A549 (cell line): ENCODE measurements at regions not wholly inside any gene's neighbourhood (a gene's known extent, or its start where the extent isn't known, plus 50 kb on each side); places are given as distances from the start of the nearest gene placed in this dataset.

Source experiments
- ATAC-seq, 2 experiments: fragments of 200-7000 bp in 1 of 2; fragments of >200 bp in 1 of 2; cut with Nextera tagmentation in 1 of 2; cut with Tn5 transposase in 1 of 2; 3 replicates each; pipeline versions ENCODE4 v1.8.0 to v1.9.1; 2018 to 2020; ENCODE audit warnings: mild to moderate bottlenecking in 1 of 2, moderate library complexity in 1 of 2
- CTCF ChIA-PET: fragments of 300-600 bp; sonication (Branson Sonifier 250); formaldehyde crosslinking; extraction: SDS; loops from one replicate; lab custom pipeline; 2021; ENCODE audit warnings: antibody characterized with exemption, inconsistent platforms; lab: Yijun Ruan, JAX
- POLR2A ChIA-PET: fragments of 350-600 bp; formaldehyde crosslinking; extraction: SDS; loops from one replicate; lab custom pipeline; 2021; ENCODE audit warnings: antibody characterized with exemption, inconsistent platforms; lab: Yijun Ruan, JAX
- DNase-seq, 2 experiments: peaks; one replicate each; pipeline versions ENCODE4 v3.0.0 to v3.0.0-alpha.2; 2011 to 2016; ENCODE audit warnings: low read depth in 1 of 2, low spot score in 1 of 2
- FAIRE-seq: peaks from 2 replicates; lab custom pipeline; 2011; peaks lifted over from hg19 to GRCh38; lab: Jason Lieb, UNC
- H3K27ac ChIP-seq, 2 experiments: fragments of >200 bp; sonication (Bioruptor Twin); formaldehyde crosslinking; 3 replicates each; pipeline ENCODE4 v1.5.1; 2016 to 2017
- H3K4me1 ChIP-seq: fragments of >200 bp; sonication (Bioruptor Twin); formaldehyde crosslinking; 3 replicates; pipeline ENCODE4 v1.6.1; 2016
- H3K4me2 ChIP-seq: fragments of >200 bp; sonication (Bioruptor Twin); formaldehyde crosslinking; 3 replicates; pipeline ENCODE4 v1.6.1; 2016
- H3K4me3 ChIP-seq: fragments of >200 bp; sonication (Bioruptor Twin); formaldehyde crosslinking; 3 replicates; pipeline ENCODE4 v1.5.1; 2016
- H3K9me3 ChIP-seq: fragments of >200 bp; sonication (Bioruptor Twin); formaldehyde crosslinking; 3 replicates; pipeline ENCODE4 v1.6.1; 2016
- CBX8 ChIP-seq: fragments of 200-600 bp; sonication (generic); IDR thresholded peaks from 2 replicates; pipeline ENCODE4 v1.6.1; 2016
- CHD2 ChIP-seq: fragments of 150-350 bp; IDR thresholded peaks from 2 replicates; pipeline ENCODE4 v1.6.1; 2014; ENCODE audit warnings: low read length; ENCODE audit not compliant: partially characterized antibody
- EHF ChIP-seq: fragments of 250-450 bp; sonication (Bioruptor Pico); IDR thresholded peaks from 2 replicates; pipeline ENCODE4 v1.5.0; 2020; ENCODE audit warnings: mild to moderate bottlenecking
- ESRRA ChIP-seq: fragments of 150-350 bp; IDR thresholded peaks from 2 replicates; pipeline ENCODE4 v1.6.1; 2014; ENCODE audit warnings: mild to moderate bottlenecking, low read length, borderline replicate concordance
- FOSB ChIP-seq: fragments of 250-450 bp; sonication (Bioruptor Pico); IDR thresholded peaks from 2 replicates; pipeline ENCODE4 v1.5.0; 2020; ENCODE audit warnings: mild to moderate bottlenecking, moderate library complexity
- GATA3 ChIP-seq: IDR thresholded peaks from 2 replicates; pipeline ENCODE4 v1.6.1; 2012; ENCODE audit warnings: borderline replicate concordance
- HEYL ChIP-seq: fragments of 250-450 bp; sonication (Bioruptor Pico); IDR thresholded peaks from 2 replicates; pipeline ENCODE4 v1.8.0; 2021; ENCODE audit warnings: mild to moderate bottlenecking, moderate library complexity
- JUNB ChIP-seq: fragments of >200 bp; sonication (Bioruptor Twin); formaldehyde crosslinking; IDR thresholded peaks from 2 replicates; pipeline ENCODE4 v1.6.1; 2016
- MAFK ChIP-seq: fragments of 450-650 bp; IDR thresholded peaks from 2 replicates; pipeline ENCODE4 v1.6.1; 2014; ENCODE audit not compliant: partially characterized antibody
- MYC ChIP-seq: IDR thresholded peaks from 2 replicates; pipeline ENCODE4 v1.6.1; 2012; ENCODE audit warnings: mild to moderate bottlenecking, inconsistent platforms, low read length, improper control_type of control experiment, borderline replicate concordance
- NPAS2 ChIP-seq: fragments of 250-450 bp; sonication (Bioruptor Pico); IDR thresholded peaks from 2 replicates; pipeline ENCODE4 v1.8.0; 2022; ENCODE audit warnings: mild to moderate bottlenecking, moderate library complexity, borderline replicate concordance
- RAD21 ChIP-seq, 2 experiments: fragments of >200 bp in 1 of 2; sonication (Bioruptor Twin) in 1 of 2; formaldehyde crosslinking in 1 of 2; IDR thresholded peaks in 1 of 2; conservative IDR thresholded peaks in 1 of 2; 2 replicates in 1 of 2; 3 replicates in 1 of 2; pipeline ENCODE4 v1.6.1; 2012 to 2018; ENCODE audit warnings: inconsistent platforms in 1 of 2
- RCOR1 ChIP-seq: fragments of 150-350 bp; IDR thresholded peaks from 2 replicates; pipeline ENCODE4 v1.6.1; 2014; ENCODE audit warnings: antibody characterized with exemption, low read length, low read depth
- RFX5 ChIP-seq: fragments of 450-650 bp; IDR thresholded peaks from 2 replicates; pipeline ENCODE4 v1.7.1; 2014; ENCODE audit warnings: antibody characterized with exemption, mild to moderate bottlenecking, moderate library complexity
- WGBS: methylation state at CpG from one replicate; pipeline ENCODE4 v1.1.6; 2017; ENCODE audit errors: missing lambda C conversion rate; 5-methylcytosine and 5-hydroxymethylcytosine counted together
- TF ChIP-seq, protein P1 (sequence below): IDR thresholded peaks from 2 replicates; pipeline ENCODE4 v1.6.1; 2012; ENCODE audit warnings: low read depth, borderline replicate concordance
- TF ChIP-seq, protein P2 (sequence below): IDR thresholded peaks from 2 replicates; pipeline ENCODE4 v1.6.1; 2012
- TF ChIP-seq, protein P3 (sequence below): fragments of >200 bp; sonication (Bioruptor Twin); formaldehyde crosslinking; IDR thresholded peaks from 2 replicates; pipeline ENCODE4 v1.6.1; 2016

DNA sequence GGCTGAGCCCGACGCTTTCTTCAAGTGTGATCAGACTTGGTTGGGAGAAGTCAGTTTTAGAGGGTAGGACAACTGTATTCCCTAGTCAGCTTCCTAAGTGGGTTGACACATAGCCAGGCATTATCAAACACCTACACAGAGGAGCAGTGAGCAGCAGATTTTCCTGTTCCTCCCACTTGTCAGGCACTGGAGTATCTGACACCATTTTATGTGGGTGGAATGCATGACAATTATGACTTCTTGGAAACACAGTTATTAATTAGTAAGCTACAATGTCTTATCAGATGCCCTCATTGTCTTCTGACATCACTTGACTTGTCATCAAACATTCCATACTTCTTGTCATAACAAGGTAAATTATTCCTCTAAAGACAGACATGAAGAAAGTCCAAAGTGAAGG, 124.9 kb downstream of the IRX2 start:
- WGBS = 0% methylated on average over 2 of the region's 2 CpGs
- Histone ChIP-seq H3K27ac (no peak overlapping the region), H3K4me1 (no peaks in the 10 kb centered on the region), H3K9me3 (no peaks in the 10 kb centered on the region), H3K4me2 (no peak overlapping the region), H3K4me3 (no peak overlapping the region)
- FAIRE-seq (no peak), ATAC-seq (no peak), DNase-seq (no peak)
- CTCF ChIA-PET = interaction anchor here (1.9 kb wide), 1 partner anchor 11 kb away, joined by 5 read pairs; no protein-coding TSS in a partner anchor
- no peak for TF ChIP-seq CHD2
- no peak for TF ChIP-seq FOSB
- no peak for TF ChIP-seq GATA3
- TF ChIP-seq, all 56 proteins: peak for 0
- POLR2A ChIA-PET = no interaction called here

DNA sequence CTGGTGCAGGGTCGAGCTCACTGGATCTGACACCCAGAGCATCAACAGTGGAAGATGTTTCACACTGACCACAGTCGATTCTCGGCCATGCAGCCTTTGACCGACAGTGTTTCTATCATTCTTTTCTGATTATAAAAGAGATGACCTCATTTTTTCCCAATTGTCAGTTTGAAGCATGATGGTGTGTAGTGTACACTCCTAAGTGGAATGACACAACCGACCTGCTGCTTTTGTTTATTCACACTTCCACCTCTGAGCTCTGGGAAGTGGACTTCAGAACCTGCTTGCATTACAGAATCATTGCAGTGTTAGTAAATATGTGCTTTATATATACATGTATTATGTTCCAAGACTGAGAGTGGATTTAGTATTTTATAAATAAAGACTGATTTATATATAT, 128.6 kb downstream of the IRX2 start:
- no peak overlapping the region for H3K4me2 ChIP-seq
- POLR2A ChIA-PET = no interaction called here
- H3K9me3 ChIP-seq = no peaks in the 10 kb centered on the region
- no peaks in the 10 kb centered on the region for H3K4me1 ChIP-seq
- 7% methylated on average over 5 of the region's 5 CpGs for WGBS
- no peak for TF ChIP-seq MAFK
- TF ChIP-seq, all 56 proteins: peak for 0
- Histone ChIP-seq H3K27ac (no peak overlapping the region), H3K4me3 (no peak overlapping the region)
- DNase-seq (no peak), FAIRE-seq (no peak), ATAC-seq (no peak)
- CTCF ChIA-PET = interaction anchor here (0.6 kb wide), 1 partner anchor 762 kb away, joined by 4 read pairs; no protein-coding TSS in a partner anchor

DNA sequence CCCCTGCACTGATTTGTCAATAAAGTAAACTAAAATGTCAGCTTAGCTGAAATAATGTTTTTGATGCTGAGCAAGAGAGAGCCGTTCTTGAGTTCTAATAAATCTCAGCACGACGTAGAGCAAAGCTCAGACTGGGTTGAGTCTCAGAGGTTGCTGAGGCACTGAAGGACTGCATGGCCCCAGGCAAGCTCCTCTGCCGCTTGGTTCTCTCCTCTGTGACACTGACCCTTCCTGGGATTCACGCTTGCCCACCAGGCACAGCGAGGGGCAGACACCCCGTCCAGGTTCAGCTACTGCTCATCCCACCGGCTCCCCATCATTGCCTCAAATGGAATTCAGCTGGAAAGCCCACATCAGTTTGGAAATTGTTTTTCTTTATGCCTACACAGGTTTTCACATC, 129.8 kb downstream of the IRX2 start:
- ChIA-PET CTCF (no interaction called here), POLR2A (no interaction called here)
- H3K4me1 ChIP-seq = no peaks in the 10 kb centered on the region
- H3K9me3 ChIP-seq = no peaks in the 10 kb centered on the region
- ATAC-seq (no peak), FAIRE-seq (no peak), DNase-seq (no peak)
- WGBS = 16% methylated on average over 8 of the region's 8 CpGs
- TF ChIP-seq ESRRA (no peak), RFX5 (no peak), JUNB (no peak), RCOR1 (no peak), CBX8 (no peak), RAD21 (conservative IDR thresholded peaks at IDR 0.05 in 1 of 2, IDR thresholded peaks at IDR 0.05 in 1 of 2) (no peak), MAFK (no peak), MYC (no peak)
- TF ChIP-seq, protein P1, sequence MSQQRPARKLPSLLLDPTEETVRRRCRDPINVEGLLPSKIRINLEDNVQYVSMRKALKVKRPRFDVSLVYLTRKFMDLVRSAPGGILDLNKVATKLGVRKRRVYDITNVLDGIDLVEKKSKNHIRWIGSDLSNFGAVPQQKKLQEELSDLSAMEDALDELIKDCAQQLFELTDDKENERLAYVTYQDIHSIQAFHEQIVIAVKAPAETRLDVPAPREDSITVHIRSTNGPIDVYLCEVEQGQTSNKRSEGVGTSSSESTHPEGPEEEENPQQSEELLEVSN = no peak
- TF ChIP-seq, protein P2, sequence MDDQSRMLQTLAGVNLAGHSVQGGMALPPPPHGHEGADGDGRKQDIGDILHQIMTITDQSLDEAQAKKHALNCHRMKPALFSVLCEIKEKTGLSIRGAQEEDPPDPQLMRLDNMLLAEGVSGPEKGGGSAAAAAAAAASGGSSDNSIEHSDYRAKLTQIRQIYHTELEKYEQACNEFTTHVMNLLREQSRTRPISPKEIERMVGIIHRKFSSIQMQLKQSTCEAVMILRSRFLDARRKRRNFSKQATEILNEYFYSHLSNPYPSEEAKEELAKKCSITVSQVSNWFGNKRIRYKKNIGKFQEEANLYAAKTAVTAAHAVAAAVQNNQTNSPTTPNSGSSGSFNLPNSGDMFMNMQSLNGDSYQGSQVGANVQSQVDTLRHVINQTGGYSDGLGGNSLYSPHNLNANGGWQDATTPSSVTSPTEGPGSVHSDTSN = no peak
- no peak overlapping the region for H3K27ac ChIP-seq
- H3K4me2 ChIP-seq = no peak overlapping the region
- H3K4me3 ChIP-seq = no peak overlapping the region

DNA sequence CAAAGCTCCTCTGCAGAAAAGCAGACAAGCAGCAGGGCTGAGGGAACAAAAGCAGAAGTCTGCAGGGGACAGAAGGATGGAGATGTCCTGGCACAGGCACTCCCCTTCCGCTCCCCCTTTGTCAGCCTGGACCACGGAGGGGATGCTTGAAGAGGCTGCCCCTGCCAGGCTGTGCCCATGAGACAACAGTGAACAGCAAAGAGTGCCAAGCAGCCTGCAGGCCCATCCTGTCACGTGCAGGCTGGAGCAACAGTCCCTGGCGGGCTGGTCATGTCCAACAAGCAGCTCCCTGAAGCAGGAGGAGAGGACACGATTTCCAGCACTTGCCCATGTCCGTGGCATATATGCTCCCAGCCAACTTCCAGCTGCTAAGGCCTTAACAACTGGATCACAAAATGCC, 132.3 kb downstream of the IRX2 start:
- 8% methylated on average over 6 of the region's 6 CpGs for WGBS
- no peak overlapping the region for H3K4me3 ChIP-seq
- no peaks in the 10 kb centered on the region for H3K9me3 ChIP-seq
- H3K4me2 ChIP-seq = no peak overlapping the region
- DNase-seq = no peak
- H3K4me1 ChIP-seq = no peaks in the 10 kb centered on the region
- POLR2A ChIA-PET = no interaction called here
- TF ChIP-seq, protein P1 = no peak
- TF ChIP-seq, protein P3, sequence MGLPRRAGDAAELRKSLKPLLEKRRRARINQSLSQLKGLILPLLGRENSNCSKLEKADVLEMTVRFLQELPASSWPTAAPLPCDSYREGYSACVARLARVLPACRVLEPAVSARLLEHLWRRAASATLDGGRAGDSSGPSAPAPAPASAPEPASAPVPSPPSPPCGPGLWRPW = no peak
- TF ChIP-seq HEYL (CRISPR knock-in tag) (no peak), NPAS2 (CRISPR knock-in tag) (no peak), EHF (no peak)
- TF ChIP-seq, all 56 proteins: peak for 0
- CTCF ChIA-PET = interaction anchor here (1.2 kb wide), 1 partner anchor 10 kb away, joined by 3 read pairs; no protein-coding TSS in a partner anchor
- ATAC-seq = no peak
- no peak overlapping the region for H3K27ac ChIP-seq
- no peak for FAIRE-seq
